Spleen (tissue), 7 donors: ENCODE measurements at regions not wholly inside any gene's neighbourhood (a gene's known extent, or its start where the extent isn't known, plus 50 kb on each side); places are given as distances from the start of the nearest gene placed in this dataset.

Experiments used
- CTCF ChIP-seq, 11 experiments: fragments of 200-600 bp in 7 of 11; fragments of 450-650 bp in 4 of 11; sonication (generic) in 4 of 11; IDR thresholded peaks in 8 of 11; conservative IDR thresholded peaks in 3 of 11; 1 replicate in 7 of 11; 2 replicates in 4 of 11; pipeline versions ENCODE4 v1.4.0 to v1.8.0; 2016 to 2021; ENCODE audit warnings: antibody characterized with exemption in 11 of 11, inconsistent platforms in 4 of 11, mild to moderate bottlenecking in 1 of 11
- POLR2A ChIP-seq, 3 donors: fragments of 450-650 bp; IDR thresholded peaks; one replicate each; pipeline ENCODE4 v1.5.1; 2017; ENCODE audit warnings: antibody characterized with exemption in 3 of 3, mild to moderate bottlenecking in 1 of 3
- donor health status: DM: no; HTN: no; CAD: no; lungs with moderate emphysema.
- donor health status: DM: no; HTN: no; CAD: no.
- donor health status: DM: no; HTN: no; CAD: no.

GRCh38 chr3:146966124-146966523 lies 361.0 kb upstream of the PLSCR5 start:
- TF ChIP-seq CTCF (IDR thresholded peaks at IDR 0.05 in 8 of 11, conservative IDR thresholded peaks at IDR 0.05 in 3 of 11) (no peak), POLR2A (IDR thresholded peaks at IDR 0.05) (no peak)
